NOMO-1 treated with dmso at 0.1 percent for 144 hours (cell line): ENCODE measurements at regions not wholly inside any gene's neighbourhood (a gene's known extent, or its start where the extent isn't known, plus 50 kb on each side); places are given as distances from the start of the nearest gene placed in this dataset.
"Not testable (repeated sequence)": the region's sequence is repeated elsewhere in the genome, so short reads cannot be mapped to it uniquely, and the experiment has no call there.

ENCODE experiments used
- DNase-seq: peaks from one replicate; lab custom pipeline; 2025; ENCODE audit not compliant: unreplicated experiment; lab: John Stamatoyannopoulos, UW

DNA sequence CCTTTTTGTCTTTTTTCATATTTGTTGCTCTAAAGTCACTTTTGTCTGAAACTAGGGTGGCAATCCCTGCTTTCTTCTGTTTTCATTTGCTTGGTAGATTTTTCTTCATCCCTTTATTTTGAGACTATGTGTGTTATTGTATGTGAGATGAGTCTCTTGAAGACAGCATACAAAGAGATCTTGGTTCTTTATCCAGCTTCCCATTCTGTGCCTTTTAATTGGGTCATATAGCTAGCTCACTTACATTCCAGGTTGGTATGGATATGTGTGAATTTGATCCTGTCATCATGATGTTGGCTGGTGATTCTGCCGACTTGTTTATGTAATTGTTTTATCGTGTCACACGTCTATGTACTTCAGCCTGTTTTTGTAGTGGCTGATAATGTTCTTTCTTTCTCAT lies 267.7 kb upstream of the MGAT4C start:
- DNase-seq = no peak

DNA sequence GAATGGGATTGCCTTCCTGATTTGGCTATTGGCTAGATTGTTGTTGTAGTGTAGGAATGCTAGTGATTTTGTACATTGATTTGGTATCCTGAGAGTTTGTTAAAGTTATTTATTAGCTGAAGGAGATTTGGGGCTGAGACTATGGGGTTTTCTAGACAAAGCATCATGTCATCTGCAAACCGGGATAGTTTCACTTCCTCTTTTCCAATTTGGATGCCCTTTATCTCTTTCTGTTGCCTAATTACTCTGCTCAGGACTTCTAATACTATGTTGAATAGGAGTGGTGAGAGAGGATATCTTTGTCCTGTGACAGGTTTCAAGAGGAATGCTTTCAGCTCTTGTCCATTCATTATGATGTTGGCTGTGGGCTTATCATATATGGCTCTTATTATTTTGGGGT lies 265.7 kb upstream of the MGAT4C start:
- DNase-seq = no peak

DNA sequence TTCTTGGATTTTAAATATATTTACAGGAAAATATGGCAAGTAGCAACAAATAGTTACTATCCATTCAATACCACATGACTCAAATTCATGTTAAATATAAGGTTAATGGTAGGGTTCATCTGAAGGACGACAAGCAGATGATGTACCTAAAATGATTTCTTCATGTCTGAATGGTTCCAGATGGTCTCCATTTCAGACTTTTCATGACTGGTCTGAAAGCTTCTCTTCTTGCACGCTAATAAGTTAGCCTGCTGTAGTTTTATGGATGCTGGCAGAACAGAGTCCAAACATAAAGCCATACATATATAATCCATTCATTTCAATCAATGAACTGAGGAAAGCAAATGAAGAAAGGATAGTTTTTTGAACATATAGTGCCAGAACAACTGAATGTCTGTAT lies 257.0 kb upstream of the MGAT4C start:
- DNase-seq = no peak

DNA sequence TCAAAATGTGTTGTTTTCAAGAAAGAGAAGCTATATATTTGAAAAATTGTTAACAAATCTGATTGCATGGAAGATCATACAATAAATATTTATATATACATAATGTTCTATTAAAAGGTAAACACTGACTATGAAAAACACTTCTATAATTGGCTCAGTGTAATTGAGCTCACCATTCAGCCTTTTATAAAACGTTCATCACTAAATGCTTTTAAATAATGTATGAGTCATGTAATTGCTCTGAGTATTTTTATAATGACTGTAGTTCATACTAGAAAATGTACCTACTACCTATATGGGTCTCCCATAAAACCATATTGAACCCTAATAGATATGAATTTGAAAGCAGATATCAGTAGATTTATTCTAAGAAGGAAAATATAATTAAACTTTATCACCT lies 240.4 kb upstream of the MGAT4C start:
- no peak for DNase-seq

DNA sequence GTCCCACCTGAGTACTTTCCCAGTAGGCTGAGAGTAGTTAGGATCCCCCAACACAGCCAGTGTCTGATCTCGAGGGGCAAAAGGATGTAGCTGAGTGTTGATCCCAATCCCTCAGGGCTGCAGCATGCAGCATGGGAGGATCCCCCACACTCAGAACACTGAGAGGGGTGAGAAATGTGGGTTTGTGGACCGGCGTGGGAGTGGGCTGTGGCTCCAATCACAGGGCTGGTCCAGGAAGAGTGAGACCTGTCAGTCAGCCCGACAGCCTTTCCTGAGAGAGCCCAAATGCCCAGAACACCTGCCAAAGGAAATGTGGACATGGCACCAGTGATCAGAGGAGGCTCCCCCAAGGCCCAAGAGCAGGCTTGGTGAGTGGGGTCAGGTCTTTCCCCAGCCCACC lies 228.3 kb upstream of the MGAT4C start:
- no peak for DNase-seq

DNA sequence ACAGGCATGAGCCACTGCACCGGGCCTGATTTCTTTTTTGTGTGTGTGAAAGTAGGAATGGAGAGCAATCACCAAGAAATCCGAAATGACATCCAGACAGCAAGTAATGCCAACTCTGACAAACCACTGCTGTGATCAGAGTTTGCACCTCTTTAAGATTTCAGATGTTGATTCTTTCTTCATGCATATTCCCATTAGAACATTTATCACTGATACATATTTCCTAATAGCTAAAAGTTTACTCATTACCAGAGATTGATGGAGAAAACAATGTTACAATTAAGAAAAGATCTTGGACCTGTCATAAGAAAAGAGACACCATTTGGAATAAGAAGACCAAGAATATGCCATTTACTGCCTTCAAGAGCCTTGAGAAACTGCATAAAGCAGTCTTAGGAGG lies 217.0 kb upstream of the MGAT4C start:
- DNase-seq = no peak

DNA sequence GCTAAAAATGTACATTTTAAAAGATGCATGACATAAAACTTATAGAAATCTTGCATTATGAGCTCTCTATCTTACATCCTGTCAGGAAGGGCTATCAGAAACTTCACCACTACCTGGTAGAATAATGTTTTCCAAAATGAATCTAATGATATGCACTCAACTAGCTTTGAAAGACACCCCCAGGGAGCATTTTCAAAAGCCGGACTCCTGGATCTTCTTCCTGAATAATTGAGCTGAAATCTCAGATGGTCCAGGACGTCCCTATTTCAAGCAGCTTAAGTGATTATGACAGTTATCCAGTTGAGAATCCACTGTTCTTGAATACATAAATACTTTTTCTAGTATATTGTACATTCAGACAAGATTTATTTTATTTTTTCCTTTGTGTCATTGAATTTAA lies 200.6 kb upstream of the MGAT4C start:
- DNase-seq = no peak

DNA sequence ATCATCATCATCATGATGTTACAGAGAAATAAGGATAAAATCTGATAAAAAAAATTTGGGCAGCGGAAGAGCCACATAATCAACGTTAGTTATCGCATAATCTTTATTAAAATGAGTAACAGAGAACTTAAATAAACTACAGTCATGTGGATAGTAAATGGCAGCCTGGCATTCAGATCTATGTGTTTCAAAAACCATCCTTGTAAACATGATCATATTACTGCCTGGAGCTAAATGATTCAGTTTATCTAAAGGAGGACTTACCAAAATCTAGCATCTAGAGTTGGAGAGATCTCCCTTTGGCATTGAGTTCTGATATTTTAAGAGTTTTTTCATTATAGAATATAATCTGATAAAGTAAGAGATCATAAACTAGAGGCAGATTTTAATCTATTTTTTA lies 200.1 kb upstream of the MGAT4C start:
- DNase-seq = no peak

DNA sequence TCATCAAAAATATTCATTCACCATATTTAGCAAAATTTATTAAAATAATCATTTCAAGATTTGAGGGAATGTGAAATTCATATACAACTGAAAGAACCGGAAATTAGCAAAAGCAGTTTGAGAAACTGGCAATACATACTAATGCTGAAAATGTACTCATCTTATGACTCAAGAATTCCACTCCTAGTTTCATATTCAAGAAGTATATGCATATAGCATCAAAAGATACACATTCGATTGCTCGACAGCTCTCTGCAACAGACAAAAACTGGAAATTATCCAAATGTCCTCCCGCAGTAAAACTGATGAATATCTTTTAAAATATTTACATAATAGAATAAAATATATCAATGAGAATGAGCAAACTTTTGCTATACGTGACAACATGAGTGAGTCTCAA lies 189.2 kb upstream of the MGAT4C start:
- no peak for DNase-seq

DNA sequence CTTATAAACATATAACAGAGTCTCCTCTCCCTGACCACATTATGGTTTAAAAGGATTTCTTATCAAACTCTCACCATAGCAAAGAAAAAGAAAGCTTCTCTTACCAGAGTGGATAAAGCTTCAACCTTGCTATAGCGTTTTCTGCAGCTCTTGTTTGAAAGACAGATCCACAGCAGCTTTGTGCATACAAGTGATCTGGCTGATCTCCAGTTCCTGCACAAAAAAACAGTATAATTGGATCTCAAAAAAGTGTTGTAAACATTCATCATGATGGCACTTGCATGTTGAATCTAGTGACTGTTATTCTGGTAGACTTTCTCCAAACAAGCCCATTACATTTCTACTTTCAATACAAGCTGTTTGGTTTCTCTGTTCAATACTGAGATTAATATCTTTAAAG lies 178.9 kb upstream of the MGAT4C start:
- DNase-seq = no peak

DNA sequence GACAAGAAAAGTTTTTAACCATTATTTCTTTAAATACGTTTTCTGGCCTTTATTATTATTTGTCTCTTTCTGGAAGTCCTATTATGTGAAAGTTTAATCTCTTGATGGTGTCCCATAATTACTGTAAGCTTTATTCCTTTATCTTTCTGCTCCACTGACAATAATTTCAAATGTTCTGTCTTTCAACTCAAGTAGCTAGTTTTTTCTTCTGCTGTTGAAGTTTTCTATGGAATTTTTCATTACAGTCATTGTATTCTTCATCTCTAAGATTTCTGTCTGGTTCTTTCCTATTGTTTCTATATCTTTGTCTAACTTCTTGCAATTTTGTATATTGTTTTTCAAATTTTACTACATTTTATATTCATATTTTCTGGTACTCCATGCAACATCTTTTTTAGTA lies 173.6 kb upstream of the MGAT4C start:
- no peak for DNase-seq

DNA sequence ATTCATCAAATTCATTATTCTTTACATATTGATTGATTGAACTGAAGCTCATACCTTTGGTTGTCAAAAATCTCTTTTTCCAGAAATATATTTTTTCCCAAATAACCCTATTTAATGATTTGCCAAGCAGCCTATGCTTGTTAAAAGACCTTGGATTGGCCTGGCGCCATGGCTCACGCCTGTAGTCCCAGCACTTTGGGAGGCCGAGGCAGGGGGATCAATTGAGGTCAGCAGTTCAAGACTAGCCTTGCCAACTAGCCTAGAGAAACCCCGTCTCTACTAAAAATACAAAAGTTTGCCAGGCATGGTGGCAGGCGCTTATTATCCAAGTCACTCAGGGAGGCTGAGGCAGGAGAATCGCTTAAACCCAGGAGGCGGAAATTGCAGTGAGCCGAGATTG lies 165.1 kb upstream of the MGAT4C start:
- no peak for DNase-seq

DNA sequence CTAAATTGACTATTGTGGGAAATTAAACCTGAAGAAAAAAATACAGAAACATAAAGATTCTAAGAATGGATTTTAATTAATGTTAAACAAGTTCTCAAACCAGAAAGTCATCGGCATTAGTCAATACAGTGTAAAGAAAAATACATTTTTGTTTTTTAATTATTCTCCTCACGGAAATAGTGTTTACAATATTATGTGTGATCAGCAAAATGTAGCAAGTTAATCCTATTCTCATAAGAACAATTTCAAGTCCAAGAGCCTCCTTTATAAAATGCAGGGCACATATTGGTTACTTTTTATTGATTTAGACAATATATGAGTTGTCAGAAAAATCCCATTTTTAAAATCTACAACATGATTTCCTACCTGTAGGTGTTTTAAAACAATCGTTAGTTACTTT lies 158.0 kb upstream of the MGAT4C start:
- DNase-seq = no peak

DNA sequence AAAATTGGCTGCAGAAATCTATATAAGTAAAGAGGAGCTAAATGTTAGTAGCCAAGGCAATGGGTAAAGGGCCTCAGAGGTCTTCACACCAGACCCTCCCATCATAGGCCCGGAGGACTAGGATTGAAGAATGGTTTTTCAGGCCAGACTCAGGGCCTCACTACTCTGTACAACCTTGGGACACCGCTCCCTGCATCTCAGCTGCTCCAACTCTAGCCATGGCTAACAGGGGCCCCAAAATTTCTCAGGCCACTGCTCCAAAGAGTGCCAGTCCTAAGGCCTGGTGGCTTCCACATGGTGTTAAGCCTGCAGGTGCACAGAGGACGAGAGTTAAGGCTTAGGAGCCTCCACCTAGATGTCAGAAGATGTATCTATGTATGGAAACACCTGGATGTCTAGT lies 155.5 kb upstream of the MGAT4C start:
- no peak for DNase-seq

DNA sequence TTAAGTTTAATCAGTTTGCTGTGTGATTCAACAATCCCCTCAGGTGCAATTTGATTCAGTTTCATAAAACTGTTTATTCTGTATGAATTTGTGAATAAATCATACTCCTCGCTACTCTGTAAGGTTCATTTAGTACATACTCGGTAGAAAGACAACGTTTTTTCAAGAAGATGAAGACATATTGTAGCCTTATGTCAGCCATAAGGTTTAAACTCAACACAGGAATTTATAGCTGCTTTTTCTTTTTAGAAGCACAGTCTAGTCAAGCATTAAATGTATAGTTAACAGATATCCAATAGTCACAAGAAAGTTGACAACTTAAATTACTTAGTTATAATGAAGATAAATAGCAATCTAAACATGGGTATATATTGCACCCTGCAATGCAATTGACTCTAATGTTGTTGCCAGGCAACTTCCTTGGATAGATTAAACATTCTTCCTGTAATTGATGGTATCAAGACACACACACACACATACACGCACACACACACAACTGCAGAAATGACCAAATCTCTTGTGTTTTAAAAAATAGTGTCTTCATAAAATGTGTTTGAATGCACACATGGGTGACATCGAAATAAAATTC lies 151.5 kb upstream of the MGAT4C start:
- no peak for DNase-seq

DNA sequence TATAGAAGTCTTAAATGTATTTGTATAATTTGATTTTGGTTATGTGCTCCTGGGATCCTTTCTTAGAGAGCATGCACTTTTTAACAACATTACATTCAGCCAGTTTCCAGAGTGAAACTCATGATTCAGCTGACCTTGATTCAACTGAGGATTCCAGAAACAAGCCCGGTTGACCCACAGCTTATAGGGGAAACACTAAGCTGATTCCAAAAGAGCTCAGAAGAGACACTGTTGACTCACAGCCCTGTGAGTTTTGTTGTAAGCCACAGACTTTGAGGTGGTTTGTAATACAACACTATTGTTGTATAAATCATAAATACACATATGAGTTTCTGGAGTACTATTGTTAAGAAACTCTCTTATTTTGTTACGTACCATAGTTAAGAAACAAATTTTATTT lies 133.8 kb upstream of the MGAT4C start:
- DNase-seq = no peak

DNA sequence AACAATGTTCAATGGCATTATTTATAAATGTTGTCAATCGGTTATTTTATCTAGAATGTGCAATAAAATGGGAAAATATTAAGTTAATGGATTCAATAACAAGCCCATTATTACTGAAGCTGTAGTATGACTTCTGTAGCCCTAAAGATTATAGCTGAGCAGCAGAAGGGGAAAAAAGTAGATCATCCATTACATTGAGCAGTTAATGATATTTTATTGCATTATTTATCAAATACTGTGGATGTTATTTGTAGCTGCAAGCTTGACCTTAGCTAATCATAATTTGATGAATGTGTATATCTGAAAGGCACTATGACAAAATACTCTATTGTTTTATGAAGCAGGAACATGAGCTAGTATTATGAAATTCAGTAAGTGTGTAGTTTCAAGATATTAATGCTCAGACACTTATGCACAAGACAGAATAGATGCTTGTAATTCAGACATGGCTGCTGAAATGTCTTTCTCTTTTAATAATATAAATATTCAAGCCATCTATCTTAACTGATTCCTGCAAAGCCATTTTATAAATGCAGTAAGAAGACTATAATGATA lies 131.5 kb upstream of the MGAT4C start:
- no peak for DNase-seq

DNA sequence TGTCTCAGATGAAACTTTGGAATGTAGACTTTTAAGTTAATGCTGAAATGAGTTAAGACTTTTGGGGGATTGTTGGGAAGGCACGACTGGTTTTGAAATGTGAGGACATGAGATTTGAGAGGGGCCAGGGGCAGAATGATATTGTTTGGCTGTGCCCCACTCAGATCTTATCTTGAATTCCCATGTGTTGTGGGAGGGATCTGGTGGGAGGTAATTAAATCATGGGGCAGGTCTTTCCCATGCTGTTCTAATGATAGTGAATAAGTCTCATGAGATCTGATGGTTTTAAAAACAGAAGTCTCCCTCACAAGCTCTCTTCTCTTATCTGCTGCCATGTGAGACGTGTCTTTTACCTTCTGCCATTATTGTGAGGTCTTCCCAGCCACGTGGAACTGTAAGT lies 127.6 kb upstream of the MGAT4C start:
- DNase-seq = not testable (repeated sequence)

DNA sequence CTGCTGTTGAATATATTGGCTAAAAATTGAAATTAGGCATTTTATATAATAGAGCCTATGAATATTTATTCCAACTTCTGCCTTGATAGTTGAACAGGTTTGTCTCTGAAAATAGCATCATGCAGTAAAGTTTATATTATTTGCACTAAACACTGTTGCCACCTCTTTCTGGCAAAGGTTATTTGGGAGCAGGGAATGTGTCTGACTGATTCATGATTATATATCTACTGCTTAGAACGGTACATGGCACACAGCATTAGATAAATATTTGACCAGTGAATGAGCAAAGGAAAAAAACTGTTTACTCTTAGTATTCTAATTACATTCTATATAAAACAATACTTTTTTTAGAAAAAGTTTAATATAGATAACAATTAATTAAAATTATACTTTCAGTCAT lies 123.1 kb upstream of the MGAT4C start:
- no peak for DNase-seq

DNA sequence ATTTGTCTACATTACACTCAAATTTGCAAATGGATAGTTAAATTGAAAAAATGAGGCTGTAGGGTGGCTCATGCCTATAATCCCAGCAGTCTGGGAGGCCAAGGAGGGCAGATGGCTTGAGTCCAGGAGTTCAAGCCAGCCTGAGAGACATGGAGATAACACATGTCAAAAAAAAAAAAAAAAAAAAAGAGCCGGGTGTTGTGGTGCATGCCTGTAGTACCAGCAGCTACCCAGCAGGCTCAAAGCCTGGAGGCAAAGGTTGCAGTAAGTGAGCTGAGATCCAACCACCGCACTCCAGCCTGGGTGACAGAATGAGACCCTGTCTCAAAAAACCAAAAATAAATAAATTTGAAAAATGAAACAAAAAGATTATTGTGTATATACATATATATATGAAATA lies 119.9 kb upstream of the MGAT4C start:
- DNase-seq = no peak

DNA sequence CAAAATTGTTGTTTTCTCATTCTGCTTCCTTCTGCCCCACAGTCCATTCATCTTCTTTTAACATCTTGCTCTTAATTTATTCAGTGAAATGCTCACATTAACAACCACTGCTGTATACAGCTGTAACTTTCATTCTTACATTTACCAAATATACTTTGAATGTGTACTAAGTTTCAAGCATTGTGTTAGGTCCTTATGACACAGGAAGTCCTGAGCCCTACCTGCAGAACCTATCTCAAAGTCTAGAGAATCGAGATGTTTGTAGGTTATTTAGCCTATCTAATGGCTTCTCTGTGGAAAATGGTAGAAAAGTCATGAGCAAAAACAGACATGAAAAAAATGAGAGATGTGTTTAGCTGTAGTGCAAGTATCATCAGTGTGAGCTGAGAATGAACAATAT lies 117.6 kb upstream of the MGAT4C start:
- no peak for DNase-seq

DNA sequence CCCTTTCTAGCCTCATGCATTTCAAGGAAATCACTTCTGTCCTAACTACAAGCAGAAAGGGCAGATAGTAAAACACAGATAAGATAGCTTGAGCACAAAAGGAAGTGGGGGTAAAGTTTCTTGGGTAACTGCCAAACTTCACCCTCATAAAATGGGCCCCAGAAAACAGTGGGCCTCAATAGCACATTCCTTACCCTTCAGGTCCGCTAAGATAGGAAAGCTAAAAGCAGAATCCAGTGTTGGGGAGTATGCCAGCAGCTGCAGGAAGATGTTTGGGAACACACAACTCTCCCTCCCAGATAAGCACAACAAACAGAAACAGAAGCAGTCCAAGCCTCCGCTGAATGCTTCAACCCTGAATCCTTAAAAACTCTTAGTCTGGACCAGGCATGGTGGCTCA lies 110.9 kb upstream of the MGAT4C start:
- DNase-seq = no peak

DNA sequence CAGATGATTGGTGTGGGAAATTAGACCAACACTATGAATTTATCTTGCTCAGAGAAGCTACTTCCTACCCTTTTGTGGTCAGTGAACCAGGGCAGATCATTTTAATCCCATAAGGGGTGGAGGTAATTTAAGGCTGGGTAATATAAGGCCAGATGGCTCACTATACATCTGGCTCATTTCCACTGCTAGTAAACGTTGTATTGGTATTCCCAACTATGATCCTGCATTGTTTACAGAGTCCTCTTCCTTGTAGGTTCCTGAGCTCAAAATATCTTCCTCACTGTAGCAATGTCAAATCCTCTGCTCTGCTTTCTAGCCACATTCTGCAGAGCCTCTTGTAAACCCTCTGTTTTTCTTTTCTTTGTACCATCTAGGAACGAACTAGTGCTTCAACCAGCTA lies 93.0 kb upstream of the MGAT4C start:
- no peak for DNase-seq
